IMR-90 (cell line): ENCODE measurements at regions not wholly inside any gene's neighbourhood (a gene's known extent, or its start where the extent isn't known, plus 50 kb on each side); places are given as distances from the start of the nearest gene placed in this dataset.

Experiments used
- ATAC-seq: fragments of 200-7000 bp; cut with Tn5 transposase; 2 replicates; pipeline ENCODE4 v1.9.1; 2020; ENCODE audit warnings: low read depth, mild to moderate bottlenecking, moderate library complexity
- BruUV-seq: library from RNA; stranded (reverse); fragments of 400-500 nt; replicated peaks from 2 replicates; lab custom pipeline; 2021; lab: Mats Ljungman, UMichigan
- CTCF ChIA-PET: fragments of 300-600 bp; formaldehyde crosslinking; extraction: SDS; loops from one replicate; lab custom pipeline; 2021; ENCODE audit warnings: antibody characterized with exemption; lab: Yijun Ruan, JAX
- POLR2A ChIA-PET: fragments of 300-600 bp; sonication (Branson Sonifier 250); formaldehyde crosslinking; loops from one replicate; lab custom pipeline; 2022; ENCODE audit warnings: antibody characterized with exemption; ENCODE audit not compliant: unreplicated experiment; lab: Charles Lee
- DNase-seq: peaks from one replicate; pipeline ENCODE4 v3.0.0; 2013
- H2AFZ ChIP-seq: replicated peaks from 2 replicates; pipeline ENCODE3; 2013; ENCODE audit warnings: low read length, mild to moderate bottlenecking; ENCODE audit not compliant: poor library complexity
- H2AK5ac ChIP-seq: 2 replicates; pipeline ENCODE4 v1.6.1; 2013; ENCODE audit warnings: low read depth, low read length, inconsistent platforms
- H2AK9ac ChIP-seq: replicated peaks from 2 replicates; pipeline ENCODE3; 2013; ENCODE audit warnings: mild to moderate bottlenecking, low read depth, low read length, moderate library complexity; ENCODE audit not compliant: poor library complexity
- H2BK120ac ChIP-seq: 2 replicates; pipeline ENCODE4 v1.6.1; 2013; ENCODE audit warnings: low read depth, low read length, inconsistent platforms
- H2BK15ac ChIP-seq: 3 replicates; pipeline ENCODE4 v1.6.1; 2013; ENCODE audit warnings: low read depth, low read length, inconsistent platforms
- H2BK20ac ChIP-seq: 2 replicates; pipeline ENCODE4 v1.6.1; 2013; ENCODE audit warnings: low read depth, mild to moderate bottlenecking, inconsistent platforms, low read length, moderate library complexity
- H2BK5ac ChIP-seq: 2 replicates; pipeline ENCODE4 v1.6.1; 2013; ENCODE audit warnings: mild to moderate bottlenecking, low read depth, low read length, inconsistent platforms; ENCODE audit not compliant: poor library complexity, severe bottlenecking
- H3K14ac ChIP-seq: replicated peaks from 2 replicates; pipeline ENCODE4 v1.6.1; 2013; ENCODE audit warnings: low read depth, low read length, inconsistent platforms
- H3K18ac ChIP-seq: 2 replicates; pipeline ENCODE4 v1.6.1; 2013; ENCODE audit warnings: low read depth, low read length, control low read depth
- H3K23ac ChIP-seq: 2 replicates; pipeline ENCODE4 v1.6.1; 2013; ENCODE audit warnings: low read depth, low read length, inconsistent platforms
- H3K27ac ChIP-seq: 2 replicates; pipeline ENCODE4 v1.5.1; 2013; ENCODE audit warnings: mild to moderate bottlenecking, control low read depth, low read length; ENCODE audit not compliant: insufficient read depth
- H3K27me3 ChIP-seq: 2 replicates; pipeline ENCODE4 v1.6.1; 2013; ENCODE audit warnings: low read length; ENCODE audit not compliant: control insufficient read depth, insufficient read depth
- H3K36me3 ChIP-seq: 2 replicates; pipeline ENCODE4 v1.6.1; 2013; ENCODE audit warnings: low read length, mixed read lengths; ENCODE audit not compliant: control insufficient read depth, insufficient read depth
- H3K4ac ChIP-seq: 2 replicates; pipeline ENCODE4 v1.6.1; 2013; ENCODE audit warnings: low read depth, low read length, inconsistent platforms
- H3K4me1 ChIP-seq: 2 replicates; pipeline ENCODE4 v1.6.1; 2013; ENCODE audit warnings: low read length, mixed read lengths; ENCODE audit not compliant: control insufficient read depth, insufficient read depth
- H3K4me2 ChIP-seq: 2 replicates; pipeline ENCODE4 v1.6.1; 2013; ENCODE audit warnings: low read depth, mild to moderate bottlenecking, control low read depth, low read length, moderate library complexity
- H3K4me3 ChIP-seq: 2 replicates; pipeline ENCODE4 v1.5.1; 2013; ENCODE audit warnings: low read depth, mild to moderate bottlenecking, control low read depth, low read length, moderate library complexity; ENCODE audit not compliant: insufficient read depth
- H3K56ac ChIP-seq: 2 replicates; pipeline ENCODE4 v1.6.1; 2013; ENCODE audit warnings: low read length, inconsistent platforms; ENCODE audit not compliant: insufficient read depth; ENCODE audit errors: extremely low read depth
- H3K79me1 ChIP-seq, 2 experiments: 2 replicates each; pipeline ENCODE4 v1.6.1; 2013; ENCODE audit warnings: low read length in 2 of 2, inconsistent platforms in 1 of 2, low read depth in 1 of 2
- H3K9ac ChIP-seq: 2 replicates; pipeline ENCODE4 v1.6.1; 2013; ENCODE audit warnings: low read depth, low read length, control low read depth
- H3K9me1 ChIP-seq: 2 replicates; pipeline ENCODE4 v1.6.1; 2013; ENCODE audit warnings: low read length, inconsistent platforms; ENCODE audit not compliant: insufficient read depth
- H3K9me3 ChIP-seq: 2 replicates; pipeline ENCODE4 v1.6.1; 2013; ENCODE audit warnings: low read length; ENCODE audit not compliant: control insufficient read depth, insufficient read depth
- H4K20me1 ChIP-seq: 2 replicates; pipeline ENCODE4 v1.6.1; 2013; ENCODE audit warnings: low read length, inconsistent platforms; ENCODE audit not compliant: insufficient read depth
- H4K5ac ChIP-seq: 2 replicates; pipeline ENCODE4 v1.6.1; 2013; ENCODE audit warnings: mild to moderate bottlenecking, low read depth, low read length, control low read depth
- H4K8ac ChIP-seq, 2 experiments: 2 replicates each; pipeline ENCODE4 v1.6.1; 2013; ENCODE audit warnings: low read depth in 2 of 2, low read length in 2 of 2, control low read depth in 1 of 2, inconsistent platforms in 1 of 2
- H4K91ac ChIP-seq: 2 replicates; pipeline ENCODE4 v1.6.1; 2013; ENCODE audit warnings: low read depth, low read length, inconsistent platforms; ENCODE audit not compliant: insufficient read depth
- BHLHE40 ChIP-seq: fragments of 150-350 bp; IDR thresholded peaks from 2 replicates; pipeline ENCODE4 v1.6.1; 2016; ENCODE audit warnings: mild to moderate bottlenecking, low read depth, low read length
- CEBPB ChIP-seq: IDR thresholded peaks from 2 replicates; pipeline ENCODE4 v1.6.1; 2012; ENCODE audit warnings: low read depth, low read length, improper control_type of control experiment
- CHD1 ChIP-seq: IDR thresholded peaks from 2 replicates; pipeline ENCODE4 v1.6.1; 2012; ENCODE audit warnings: low read depth, low read length, improper control_type of control experiment
- ELK1 ChIP-seq: fragments of 150-350 bp; IDR thresholded peaks from 2 replicates; pipeline ENCODE4 v1.6.1; 2016; ENCODE audit warnings: low read depth, mild to moderate bottlenecking, low read length, moderate library complexity, borderline replicate concordance
- FOS ChIP-seq: fragments of 150-350 bp; IDR thresholded peaks from 2 replicates; pipeline ENCODE4 v1.6.1; 2016; ENCODE audit warnings: low read depth, low read length
- MAFK ChIP-seq: IDR thresholded peaks from 2 replicates; pipeline ENCODE4 v1.6.1; 2012; ENCODE audit warnings: low read depth, low read length, improper control_type of control experiment
- MAZ ChIP-seq: IDR thresholded peaks from 2 replicates; pipeline ENCODE4 v1.6.1; 2012; ENCODE audit warnings: low read depth, mild to moderate bottlenecking, low read length, improper control_type of control experiment, moderate library complexity, borderline replicate concordance
- MXI1 ChIP-seq: IDR thresholded peaks from 2 replicates; pipeline ENCODE4 v1.6.1; 2012; ENCODE audit warnings: low read depth, mild to moderate bottlenecking, low read length, moderate library complexity, borderline replicate concordance
- NFE2L2 ChIP-seq: fragments of 150-350 bp; IDR thresholded peaks from 2 replicates; pipeline ENCODE4 v1.6.1; 2016; ENCODE audit warnings: low read depth, mild to moderate bottlenecking, low read length
- POLR2A ChIP-seq: IDR thresholded peaks from 2 replicates; pipeline ENCODE4 v1.6.1; 2012; ENCODE audit warnings: mild to moderate bottlenecking, low read depth, low read length
- RAD21 ChIP-seq: IDR thresholded peaks from 2 replicates; pipeline ENCODE4 v1.6.1; 2012; ENCODE audit warnings: low read length, improper control_type of control experiment
- RFX5 ChIP-seq: IDR thresholded peaks from 2 replicates; pipeline ENCODE4 v1.8.0; 2012; ENCODE audit warnings: low read depth, mild to moderate bottlenecking, low read length, moderate library complexity
- SMC3 ChIP-seq: fragments of 150-350 bp; IDR thresholded peaks from 2 replicates; pipeline ENCODE4 v1.6.1; 2016; ENCODE audit warnings: low read depth, mild to moderate bottlenecking, antibody characterized with exemption, low read length, moderate library complexity
- USF2 ChIP-seq: fragments of 150-350 bp; IDR thresholded peaks from 2 replicates; pipeline ENCODE4 v1.6.1; 2017; ENCODE audit warnings: mild to moderate bottlenecking, antibody characterized with exemption, low read length, low read depth
- WGBS, 2 experiments: methylation state at CpG; one replicate each; pipeline versions ENCODE4 v1.1.5 to v1.1.7; 2013; ENCODE audit warnings: missing lambda C conversion rate in 2 of 2; ENCODE audit not compliant: insufficient read length in 1 of 2; ENCODE audit errors: extremely low coverage in 2 of 2; 5-methylcytosine and 5-hydroxymethylcytosine counted together
- dilution Hi-C: fragments of 300-500 bp; cut with HindIII; formaldehyde crosslinking; loops from one replicate; pipeline ENCODE4 v1.14.3; 2018; ENCODE audit warnings: low sequenced_read_pairs; ENCODE audit not compliant: unreplicated experiment
- in situ Hi-C: fragments of 300-500 bp; cut with MboI; formaldehyde crosslinking; loops from 3 replicates; pipeline ENCODE4 v1.14.3; 2019; ENCODE audit warnings: low sequenced_read_pairs, inconsistent platforms, mixed read lengths
- intact Hi-C: fragments of 100-400 bp; cut with micrococcal nuclease; formaldehyde crosslinking; loops from 2 replicates; pipeline ENCODE4 v1.10.0; 2022

GRCh38 chr2:128584296-128584890 lies 265.7 kb upstream of the HS6ST1 start (continued):
- TF ChIP-seq RFX5: no peak

- DNase-seq (peak; percentile 98), ATAC-seq (peak; percentile 96)
- peak overlapping the region; percentile 73; the same call in 1 of the 2 replicates for H2BK120ac ChIP-seq
- in situ Hi-C loops: no loop called here
- H3K14ac ChIP-seq: no peak overlapping the region
- H3K27me3 ChIP-seq: no peaks in the 10 kb centered on the region
- H3K4me3 ChIP-seq: no peak overlapping the region
- peak overlapping the region; percentile 88 for H2AK5ac ChIP-seq
- H3K56ac ChIP-seq: no peak overlapping the region
- H3K4me1 ChIP-seq: peaks cover 3% of the 10 kb centered on the region; the same call in 1 of the 2 replicates
- peaks cover 3% of the 10 kb centered on the region; the same call in 1 of the 2 replicates for H3K9me1 ChIP-seq
- intact Hi-C loops: loop anchor here (2.0 kb wide), 1 partner anchor 49 kb away; no protein-coding TSS in a partner anchor
- WGBS, 2 experiments: no CpG with 5 or more reads among the region's 3 CpGs
- peak overlapping the region; percentile 67; the same call in 1 of the 2 replicates for H2BK20ac ChIP-seq
- no peak overlapping the region for H3K18ac ChIP-seq
- peak overlapping the region in 1 of 2 experiments; percentile 61; a peak in 2 of 4 replicates for H4K8ac ChIP-seq
- H4K20me1 ChIP-seq: no peaks in the 10 kb centered on the region
- peak overlapping the region; percentile 55 for H3K4ac ChIP-seq
- no peak overlapping the region for H4K5ac ChIP-seq
- H4K91ac ChIP-seq: peak overlapping the region; percentile 32; the same call in 1 of the 2 replicates
- H3K27ac ChIP-seq: no peak overlapping the region
- H2BK5ac ChIP-seq: peak overlapping the region; percentile 92
- no peak overlapping the region; the same call in 2 of the 3 replicates for H2BK15ac ChIP-seq
- dilution Hi-C loops: no loop called here
- H2AFZ ChIP-seq: no peak overlapping the region
- CTCF ChIA-PET: interaction anchor here (0.5 to 0.7 kb wide), 2 partner anchors 186 to 262 kb away, joined by 3 to 4 read pairs; no protein-coding TSS in a partner anchor
- no peak overlapping the region for H2AK9ac ChIP-seq
- peaks cover 2% of the 10 kb centered on the region; the same call in 1 of the 2 replicates for H3K9me3 ChIP-seq
- no TSS peak for BruUV-seq
- H3K79me1 ChIP-seq: no peaks in the 10 kb centered on the region
- H3K36me3 ChIP-seq: no peaks in the 10 kb centered on the region
- H3K4me2 ChIP-seq: no peak overlapping the region
- POLR2A ChIA-PET: no interaction called here
- H3K9ac ChIP-seq: no peak overlapping the region
- H3K23ac ChIP-seq: no peak overlapping the region
- no peak for TF ChIP-seq RFX5
- 0 out of 2 replicates have a peak, but pooled peaks have one; percentile 23 for TF ChIP-seq CEBPB
- no peak; the same call in 1 of the 2 replicates for TF ChIP-seq SMC3
- TF ChIP-seq USF2: no peak
- TF ChIP-seq MAZ: no peak
- TF ChIP-seq BHLHE40: peak; percentile 60; the same call in 1 of the 2 replicates
- no peak for TF ChIP-seq NFE2L2
- TF ChIP-seq MAFK: no peak; the same call in 1 of the 2 replicates
- TF ChIP-seq CHD1: no peak
- peak; percentile 98 for TF ChIP-seq FOS
- peak; percentile 7 for TF ChIP-seq RAD21
- no peak for TF ChIP-seq MXI1
- no peak for TF ChIP-seq POLR2A
- no peak for TF ChIP-seq ELK1
These were observed 267.0 kb upstream of the HS6ST1 start for GRCh38 chr2:128585706-128586105.
